Natural killer cell (primary cell): ENCODE measurements at regions not wholly inside any gene's neighbourhood (a gene's known extent, or its start where the extent isn't known, plus 50 kb on each side); places are given as distances from the start of the nearest gene placed in this dataset.

Experiments
- ATAC-seq, 3 donors: fragments of 150-1000 bp in 2 of 3; fragments of 200-7000 bp in 1 of 3; cut with Tn5 transposase; 1 replicate in 1 of 3; 2 replicates in 2 of 3; pipeline ENCODE4 v1.10.0; 2021; ENCODE audit warnings: mild to moderate bottlenecking in 2 of 3, moderate library complexity in 2 of 3
- DNase-seq, 2 donors: peaks; one replicate each; pipeline versions ENCODE4 v3.0.0 to v3.0.0-alpha.2; 2013 to 2021; ENCODE audit warnings: mixed read lengths in 1 of 2
- H3K27ac ChIP-seq: one replicate; pipeline ENCODE4 v1.5.1; 2013; ENCODE audit warnings: mild to moderate bottlenecking, low read length
- H3K27me3 ChIP-seq: one replicate; pipeline ENCODE4 v1.6.1; 2013; ENCODE audit warnings: low read length; ENCODE audit not compliant: control insufficient read depth, insufficient read depth
- H3K36me3 ChIP-seq: one replicate; pipeline ENCODE4 v1.6.1; 2013; ENCODE audit warnings: low read length; ENCODE audit not compliant: control insufficient read depth, insufficient read depth
- H3K4me1 ChIP-seq: one replicate; pipeline ENCODE4 v1.6.1; 2013; ENCODE audit warnings: low read length; ENCODE audit not compliant: control insufficient read depth, insufficient read depth
- H3K4me3 ChIP-seq: one replicate; pipeline ENCODE4 v1.5.1; 2013; ENCODE audit warnings: low read length
- H3K9me3 ChIP-seq: one replicate; pipeline ENCODE4 v1.6.1; 2013; ENCODE audit warnings: low read length; ENCODE audit not compliant: control insufficient read depth, insufficient read depth
- H3K27ac Mint-ChIP-seq, 2 donors: one replicate each; pipeline ENCODE4 v1.8.0; 2022; ENCODE audit warnings: mild to moderate bottlenecking in 2 of 2, mixed read lengths in 2 of 2, moderate library complexity in 1 of 2
- H3K27me3 Mint-ChIP-seq, 2 donors: one replicate each; pipeline ENCODE4 v1.8.0; 2022; ENCODE audit warnings: low read depth in 2 of 2, mixed read lengths in 2 of 2
- H3K36me3 Mint-ChIP-seq: one replicate; pipeline ENCODE4 v1.8.0; 2022; ENCODE audit warnings: mixed read lengths
- H3K4me1 Mint-ChIP-seq, 2 donors: one replicate each; pipeline ENCODE4 v1.8.0; 2022; ENCODE audit warnings: mixed read lengths in 2 of 2
- H3K4me3 Mint-ChIP-seq: one replicate; pipeline ENCODE4 v1.8.0; 2022; ENCODE audit warnings: mild to moderate bottlenecking, moderate library complexity, mixed read lengths
- H3K9me3 Mint-ChIP-seq, 2 donors: one replicate each; pipeline ENCODE4 v1.8.0; 2022; ENCODE audit warnings: mixed read lengths in 2 of 2
- WGBS: methylation state at CpG from one replicate; pipeline ENCODE4 v1.1.7; 2013; ENCODE audit warnings: missing lambda C conversion rate; ENCODE audit not compliant: insufficient coverage; 5-methylcytosine and 5-hydroxymethylcytosine counted together
- intact Hi-C: fragments of 100-400 bp; cut with micrococcal nuclease; formaldehyde crosslinking; loops from one replicate; pipeline ENCODE4 v1.14.2; 2022
- TF ChIP-seq, protein P1 (sequence below): fragments of 200-600 bp; IDR thresholded peaks from one replicate; pipeline ENCODE4 v1.8.0; 2022; ENCODE audit warnings: antibody characterized with exemption

DNA sequence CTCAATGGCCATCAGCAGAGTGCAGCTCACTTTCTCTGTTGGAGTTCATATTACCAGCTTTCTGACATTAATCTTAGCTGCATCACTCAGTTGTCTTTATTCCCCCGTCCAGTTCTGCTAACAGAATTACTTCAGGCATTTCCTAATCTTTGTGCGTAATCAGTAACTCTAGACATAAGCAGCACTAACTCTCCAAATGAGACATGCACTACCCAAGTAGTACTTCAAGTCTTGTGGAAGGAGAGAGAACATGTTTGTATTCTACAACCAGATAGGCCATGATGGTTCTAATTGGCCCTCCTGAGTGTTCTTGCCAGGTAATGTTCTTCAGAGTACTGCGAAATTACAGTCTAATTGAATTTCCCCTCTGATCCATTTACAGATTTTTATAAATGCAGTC, 448.5 kb upstream of the RPS6KA3 start:
- Mint-ChIP-seq H3K4me1 (no peaks in the 10 kb centered on the region), H3K4me3 (no peak overlapping the region), H3K36me3 (no peaks in the 10 kb centered on the region), H3K9me3 (no peaks in the 10 kb centered on the region), H3K27ac (no peak overlapping the region), H3K27me3 (no peaks in the 10 kb centered on the region)
- no peak overlapping the region for H3K27ac ChIP-seq
- H3K4me1 ChIP-seq: no peaks in the 10 kb centered on the region
- H3K36me3 ChIP-seq: no peaks in the 10 kb centered on the region
- intact Hi-C loops: no loop called here
- DNase-seq (no peak), ATAC-seq (no peak)
- no peaks in the 10 kb centered on the region for H3K27me3 ChIP-seq
- no peak overlapping the region for H3K4me3 ChIP-seq
- H3K9me3 ChIP-seq: no peaks in the 10 kb centered on the region
- TF ChIP-seq, protein P1, sequence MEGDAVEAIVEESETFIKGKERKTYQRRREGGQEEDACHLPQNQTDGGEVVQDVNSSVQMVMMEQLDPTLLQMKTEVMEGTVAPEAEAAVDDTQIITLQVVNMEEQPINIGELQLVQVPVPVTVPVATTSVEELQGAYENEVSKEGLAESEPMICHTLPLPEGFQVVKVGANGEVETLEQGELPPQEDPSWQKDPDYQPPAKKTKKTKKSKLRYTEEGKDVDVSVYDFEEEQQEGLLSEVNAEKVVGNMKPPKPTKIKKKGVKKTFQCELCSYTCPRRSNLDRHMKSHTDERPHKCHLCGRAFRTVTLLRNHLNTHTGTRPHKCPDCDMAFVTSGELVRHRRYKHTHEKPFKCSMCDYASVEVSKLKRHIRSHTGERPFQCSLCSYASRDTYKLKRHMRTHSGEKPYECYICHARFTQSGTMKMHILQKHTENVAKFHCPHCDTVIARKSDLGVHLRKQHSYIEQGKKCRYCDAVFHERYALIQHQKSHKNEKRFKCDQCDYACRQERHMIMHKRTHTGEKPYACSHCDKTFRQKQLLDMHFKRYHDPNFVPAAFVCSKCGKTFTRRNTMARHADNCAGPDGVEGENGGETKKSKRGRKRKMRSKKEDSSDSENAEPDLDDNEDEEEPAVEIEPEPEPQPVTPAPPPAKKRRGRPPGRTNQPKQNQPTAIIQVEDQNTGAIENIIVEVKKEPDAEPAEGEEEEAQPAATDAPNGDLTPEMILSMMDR: no peak
- 80% methylated on average over 1 of the region's 3 CpGs for WGBS

DNA sequence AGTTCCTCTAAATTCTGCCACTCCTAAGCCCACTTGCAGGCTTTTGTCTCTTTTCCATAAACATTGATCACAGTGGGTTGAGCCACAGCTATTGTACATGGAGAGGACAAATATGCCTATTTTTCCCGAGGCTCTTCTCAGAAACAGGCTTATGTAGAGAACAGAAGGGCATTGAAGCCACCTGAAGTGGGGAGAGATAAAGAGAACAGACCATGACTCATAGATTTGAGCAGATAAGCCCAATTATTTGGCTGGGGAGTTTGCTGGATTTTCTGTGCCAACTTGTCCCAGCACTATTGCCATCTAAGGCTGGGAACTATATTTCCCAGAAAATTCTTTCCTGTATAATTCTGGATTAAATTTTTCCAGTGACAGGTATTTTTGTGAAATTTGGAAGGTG, 446.1 kb upstream of the RPS6KA3 start:
- ATAC-seq (no peak), DNase-seq (no peak)
- H3K27ac ChIP-seq: no peak overlapping the region
- TF ChIP-seq, protein P1: no peak
- no peaks in the 10 kb centered on the region for H3K4me1 ChIP-seq
- H3K27me3 ChIP-seq: no peaks in the 10 kb centered on the region
- WGBS: 54% methylated on average over 1 of the region's 1 CpG
- no peaks in the 10 kb centered on the region for H3K9me3 ChIP-seq
- intact Hi-C loops: no loop called here
- Mint-ChIP-seq H3K27me3 (no peaks in the 10 kb centered on the region), H3K4me1 (no peaks in the 10 kb centered on the region), H3K4me3 (no peak overlapping the region), H3K9me3 (no peaks in the 10 kb centered on the region), H3K36me3 (no peaks in the 10 kb centered on the region), H3K27ac (no peak overlapping the region)
- H3K36me3 ChIP-seq: no peaks in the 10 kb centered on the region
- H3K4me3 ChIP-seq: no peak overlapping the region

DNA sequence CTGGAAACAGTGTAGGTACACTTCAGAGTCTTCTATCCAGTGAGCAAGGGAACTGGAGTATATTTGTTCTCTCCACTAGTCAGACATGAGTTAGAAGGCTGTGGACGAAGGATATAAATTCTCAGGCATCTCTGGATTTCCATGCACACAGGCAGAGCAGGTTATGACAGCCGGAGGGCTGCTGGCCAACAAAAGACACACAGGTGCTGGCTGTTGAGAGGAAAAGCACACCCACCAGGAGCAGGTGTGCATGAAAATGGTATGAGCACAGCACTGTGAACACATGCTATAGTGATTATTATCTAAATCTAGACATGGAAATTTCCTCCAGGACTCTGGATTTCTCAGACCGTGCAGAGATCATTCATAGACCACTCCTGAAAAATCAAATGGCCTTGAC, 444.7 kb upstream of the RPS6KA3 start:
- Histone ChIP-seq H3K36me3 (no peaks in the 10 kb centered on the region), H3K4me3 (no peak overlapping the region), H3K9me3 (no peaks in the 10 kb centered on the region), H3K27me3 (no peaks in the 10 kb centered on the region), H3K27ac (no peak overlapping the region), H3K4me1 (no peaks in the 10 kb centered on the region)
- H3K27me3 Mint-ChIP-seq: no peaks in the 10 kb centered on the region
- no peaks in the 10 kb centered on the region for H3K9me3 Mint-ChIP-seq
- TF ChIP-seq, protein P1: no peak
- H3K4me3 Mint-ChIP-seq: no peak overlapping the region
- intact Hi-C loops: no loop called here
- no peak for ATAC-seq
- no peak overlapping the region for H3K27ac Mint-ChIP-seq
- H3K36me3 Mint-ChIP-seq: no peaks in the 10 kb centered on the region
- no peaks in the 10 kb centered on the region for H3K4me1 Mint-ChIP-seq
- 74% methylated on average over 2 of the region's 3 CpGs for WGBS
- no peak for DNase-seq

DNA sequence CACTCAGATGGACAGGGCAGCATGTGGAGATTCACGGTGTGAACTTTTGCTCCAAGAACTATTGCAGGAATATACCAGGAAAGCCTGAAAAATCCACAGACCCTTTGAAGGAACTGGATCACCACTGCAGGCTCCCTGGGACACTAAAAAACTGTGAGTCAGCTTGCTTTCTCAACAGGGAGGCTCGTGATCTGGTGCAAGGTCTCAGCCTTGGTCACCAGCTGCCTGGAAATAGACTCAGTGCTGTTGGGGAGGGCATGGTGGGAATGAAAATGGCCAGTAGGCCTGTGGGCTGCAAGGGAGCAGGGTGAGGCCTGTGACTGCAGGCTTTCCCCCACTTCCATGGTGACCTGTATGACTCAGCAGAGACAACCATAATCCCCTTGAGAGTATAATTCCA, 426.4 kb upstream of the RPS6KA3 start:
- H3K27me3 Mint-ChIP-seq: peaks cover 0 to 3% of the 10 kb centered on the region in 2 donors

More for the DNA sequence above, 426.4 kb upstream of the RPS6KA3 start:
- no peak for ATAC-seq
- peaks cover 0 to 2% of the 10 kb centered on the region in 2 donors for H3K9me3 Mint-ChIP-seq
- whole genome bisulfite sequencing: 73% methylated on average over 2 of the region's 2 CpGs
- Histone ChIP-seq H3K9me3 (no peaks in the 10 kb centered on the region), H3K27me3 (no peaks in the 10 kb centered on the region), H3K36me3 (no peaks in the 10 kb centered on the region), H3K27ac (no peak overlapping the region), H3K4me1 (no peaks in the 10 kb centered on the region), H3K4me3 (no peak overlapping the region)
- no peak overlapping the region for H3K27ac Mint-ChIP-seq
- H3K4me1 Mint-ChIP-seq: no peaks in the 10 kb centered on the region
- intact Hi-C loops: no loop called here
- H3K36me3 Mint-ChIP-seq: no peaks in the 10 kb centered on the region
- H3K4me3 Mint-ChIP-seq: no peak overlapping the region
- DNase-seq: no peak
- TF ChIP-seq, protein P1: no peak
